SU-DHL-6 (cell line): ENCODE measurements at regions not wholly inside any gene's neighbourhood (a gene's known extent, or its start where the extent isn't known, plus 50 kb on each side); places are given as distances from the start of the nearest gene placed in this dataset.

Experiments used
- CTCF ChIP-seq: fragments of 200-600 bp; sonication (generic); IDR thresholded peaks from one replicate; pipeline ENCODE4 v1.5.1; 2017; ENCODE audit warnings: antibody characterized with exemption, mild to moderate bottlenecking, low read length, moderate library complexity; ENCODE audit not compliant: insufficient read depth, poor library complexity, severe bottlenecking
- EZH2phosphoT487 ChIP-seq: fragments of 200-600 bp; sonication (generic), shearing (Covaris generic); conservative IDR thresholded peaks from 2 replicates; pipeline ENCODE4 v1.6.1; 2018; ENCODE audit warnings: mild to moderate bottlenecking, antibody characterized with exemption, low read length, moderate library complexity, mixed read lengths

DNA sequence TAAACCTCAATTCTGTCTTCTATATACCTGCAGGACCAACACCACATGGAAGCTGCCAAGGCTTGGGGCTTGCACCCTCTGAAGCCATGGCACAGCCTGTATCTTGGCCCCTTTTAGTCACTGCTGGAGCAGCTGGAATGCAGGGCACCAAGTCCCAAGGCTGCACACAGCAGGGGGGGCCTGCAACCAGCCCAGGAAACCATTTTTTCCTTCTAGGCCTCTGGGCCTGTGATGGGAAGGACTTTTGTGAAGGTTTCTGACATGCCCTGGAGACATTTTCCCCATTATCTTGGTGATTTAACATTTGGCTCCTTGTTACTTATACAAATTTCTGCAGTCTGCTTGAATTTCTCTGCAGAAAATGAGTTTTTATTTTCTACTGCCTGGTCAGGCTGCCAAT, 123.2 kb upstream of the PCGF5 start:
- TF ChIP-seq CTCF = no peak
- no peak for TF ChIP-seq EZH2phosphoT487
